H1 (cell line): ENCODE measurements at regions not wholly inside any gene's neighbourhood (a gene's known extent, or its start where the extent isn't known, plus 50 kb on each side); places are given as distances from the start of the nearest gene placed in this dataset.

Source experiments
- ATF2 ChIP-seq: IDR thresholded peaks from 2 replicates; pipeline ENCODE4 v1.6.1; 2012; ENCODE audit warnings: low read length, inconsistent platforms
- POLR2A ChIP-seq, 2 experiments: IDR thresholded peaks; 1 replicate in 1 of 2; 2 replicates in 1 of 2; pipeline ENCODE4 v1.6.1; 2011; ENCODE audit warnings: low read depth in 2 of 2, low read length in 2 of 2, mild to moderate bottlenecking in 2 of 2; ENCODE audit errors: control extremely low read depth in 1 of 2
- RFX5 ChIP-seq: IDR thresholded peaks from 2 replicates; pipeline ENCODE4 v1.6.1; 2011; ENCODE audit warnings: low read depth, low read length, improper control_type of control experiment, borderline replicate concordance
- SUZ12 ChIP-seq: fragments of 200-600 bp; sonication (generic); IDR thresholded peaks from 2 replicates; pipeline ENCODE4 v1.6.1; 2012; ENCODE audit warnings: mild to moderate bottlenecking, inconsistent platforms, low read length, moderate library complexity, mixed read lengths
- YY1 ChIP-seq: IDR thresholded peaks from 2 replicates; pipeline ENCODE4 v1.6.1; 2011; ENCODE audit warnings: low read depth, mild to moderate bottlenecking, low read length

GRCh38 chr3:161848376-161848775 lies 351.8 kb downstream of the OTOL1 start:
- TF ChIP-seq RFX5 (no peak), ATF2 (no peak), YY1 (no peak), POLR2A (IDR thresholded peaks at IDR 0.05; ENCODE audit: control extremely low read depth in 1 of 2, low read depth in 2 of 2, low read length in 2 of 2) (no peak), SUZ12 (no peak)
